ENCODE measurements at regions not wholly inside any gene's neighbourhood (a gene's known extent, or its start where the extent isn't known, plus 50 kb on each side); places are given as distances from the start of the nearest gene placed in this dataset.

DNA sequence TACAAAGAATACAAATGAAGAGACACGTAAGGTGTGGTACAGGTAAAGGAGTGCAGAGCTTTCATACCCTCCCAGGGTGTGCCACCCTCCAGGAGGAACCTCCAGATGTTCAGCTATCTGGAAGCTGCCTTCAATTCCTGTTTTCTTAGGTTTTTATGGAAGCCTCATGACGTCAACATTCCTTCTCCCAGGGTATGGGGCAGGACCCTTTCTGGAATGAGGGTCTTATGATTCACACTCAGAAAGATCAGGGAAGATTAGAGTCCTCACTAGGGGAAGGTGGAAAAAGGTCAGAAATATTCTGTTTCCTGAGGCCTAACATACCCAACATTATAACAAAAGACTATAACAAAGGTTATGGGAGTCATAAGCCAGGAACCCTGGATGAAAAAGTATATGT is 99.8 kb upstream of the PLCL2 start:
- TF ChIP-seq, protein P1, sequence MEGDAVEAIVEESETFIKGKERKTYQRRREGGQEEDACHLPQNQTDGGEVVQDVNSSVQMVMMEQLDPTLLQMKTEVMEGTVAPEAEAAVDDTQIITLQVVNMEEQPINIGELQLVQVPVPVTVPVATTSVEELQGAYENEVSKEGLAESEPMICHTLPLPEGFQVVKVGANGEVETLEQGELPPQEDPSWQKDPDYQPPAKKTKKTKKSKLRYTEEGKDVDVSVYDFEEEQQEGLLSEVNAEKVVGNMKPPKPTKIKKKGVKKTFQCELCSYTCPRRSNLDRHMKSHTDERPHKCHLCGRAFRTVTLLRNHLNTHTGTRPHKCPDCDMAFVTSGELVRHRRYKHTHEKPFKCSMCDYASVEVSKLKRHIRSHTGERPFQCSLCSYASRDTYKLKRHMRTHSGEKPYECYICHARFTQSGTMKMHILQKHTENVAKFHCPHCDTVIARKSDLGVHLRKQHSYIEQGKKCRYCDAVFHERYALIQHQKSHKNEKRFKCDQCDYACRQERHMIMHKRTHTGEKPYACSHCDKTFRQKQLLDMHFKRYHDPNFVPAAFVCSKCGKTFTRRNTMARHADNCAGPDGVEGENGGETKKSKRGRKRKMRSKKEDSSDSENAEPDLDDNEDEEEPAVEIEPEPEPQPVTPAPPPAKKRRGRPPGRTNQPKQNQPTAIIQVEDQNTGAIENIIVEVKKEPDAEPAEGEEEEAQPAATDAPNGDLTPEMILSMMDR (IDR thresholded peaks at IDR 0.05; ENCODE audit: insufficient read depth, low read depth, low read length), result no peak
- no peak overlapping the region for H3K4me3 ChIP-seq (ENCODE audit: low read depth, low read length)
- no peak for DNase-seq (ENCODE audit: low read depth)

DNA sequence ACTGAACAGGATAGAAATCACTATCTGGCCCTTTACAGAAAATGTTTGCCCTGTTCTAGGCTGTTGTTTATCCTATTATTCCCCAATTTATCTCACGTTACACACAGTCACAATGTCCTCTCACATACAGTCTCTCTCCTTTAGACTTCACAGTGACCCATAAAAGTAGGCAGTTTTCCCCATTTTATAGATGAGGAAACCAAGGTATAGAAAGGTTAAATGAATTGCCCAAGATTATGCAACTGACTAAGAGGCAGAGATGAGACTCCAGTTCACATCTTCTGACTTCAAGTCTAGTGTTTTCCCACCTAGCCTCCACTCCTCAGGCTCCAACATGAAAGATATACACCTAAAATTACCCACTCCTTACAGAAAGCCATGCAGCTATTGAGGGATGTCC is 99.3 kb upstream of the PLCL2 start:
- TF ChIP-seq, protein P1 (IDR thresholded peaks at IDR 0.05; ENCODE audit: insufficient read depth, low read depth, low read length), result no peak
- no peak for DNase-seq (ENCODE audit: low read depth)
- H3K4me3 ChIP-seq (ENCODE audit: low read depth, low read length), result no peak overlapping the region

DNA sequence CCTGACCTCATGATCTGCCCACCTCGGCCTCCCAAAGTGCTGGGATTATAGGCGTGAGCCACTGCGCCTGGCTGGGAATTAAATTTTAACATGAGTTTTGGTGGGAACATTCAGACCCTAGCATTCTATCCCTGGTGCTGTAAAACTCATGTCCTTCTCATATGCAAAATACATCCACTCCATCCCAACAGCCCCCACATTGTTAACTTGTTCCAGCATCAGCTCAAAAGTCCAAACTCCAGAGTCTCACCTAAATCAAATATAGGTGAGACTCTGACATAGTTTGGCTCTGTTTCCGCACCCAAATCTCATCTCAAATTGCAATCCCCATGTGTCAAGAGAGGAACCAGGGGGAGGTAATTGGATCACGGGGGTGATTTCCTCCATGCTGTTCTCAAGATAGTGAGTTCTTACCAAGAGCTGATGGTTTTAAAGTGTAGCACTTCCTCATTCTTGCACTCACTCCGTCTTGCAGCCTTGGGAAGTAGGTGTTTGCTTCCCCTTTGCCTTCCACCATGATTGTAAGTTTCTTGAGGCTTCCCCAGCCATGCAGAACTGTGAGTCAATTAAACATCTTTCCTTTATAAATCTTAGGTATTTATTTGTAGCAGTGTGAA is 96.2 kb upstream of the PLCL2 start:
- TF ChIP-seq, protein P1 (IDR thresholded peaks at IDR 0.05; ENCODE audit: insufficient read depth, low read depth, low read length), result no peak
- no peak overlapping the region for H3K4me3 ChIP-seq (ENCODE audit: low read depth, low read length)
- DNase-seq (ENCODE audit: low read depth), result no peak

DNA sequence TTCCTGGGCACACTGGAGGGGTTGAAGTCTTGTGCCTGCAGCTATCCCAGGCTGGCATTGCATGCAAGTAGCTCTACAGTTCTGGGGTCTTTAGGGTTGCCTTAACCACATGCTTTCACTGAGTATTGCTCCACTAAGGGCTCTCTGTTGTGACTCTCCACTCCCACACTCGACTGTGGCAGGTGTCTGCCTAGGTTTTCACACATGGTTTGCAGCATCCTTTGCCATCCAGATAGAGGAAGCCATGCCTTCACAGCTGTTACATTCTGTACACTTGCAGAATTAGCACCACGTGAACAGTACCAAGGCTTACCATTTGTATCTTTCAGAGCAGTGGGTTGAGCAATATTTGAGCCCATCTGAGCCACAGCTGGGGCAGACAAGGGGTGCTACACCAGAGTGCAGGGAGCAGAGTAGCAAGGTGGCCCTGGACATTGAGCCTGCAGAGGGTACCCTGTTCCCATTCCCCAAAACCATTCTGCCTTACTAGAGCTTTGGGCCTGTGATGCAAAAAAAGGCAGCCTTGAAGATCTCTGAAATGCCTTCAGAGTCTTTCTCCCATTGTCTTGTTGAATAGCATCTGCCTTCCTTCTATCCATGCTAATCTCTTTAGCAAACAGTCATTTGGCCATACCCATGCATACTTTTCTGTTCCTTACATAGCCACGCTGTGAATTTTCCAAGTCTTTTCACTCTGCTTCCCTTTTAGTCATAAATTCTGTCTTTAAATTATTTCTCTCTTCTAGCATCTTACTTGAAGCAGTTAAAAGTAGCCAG is 95.2 kb upstream of the PLCL2 start:
- DNase-seq (ENCODE audit: low read depth), result no peak

DNA sequence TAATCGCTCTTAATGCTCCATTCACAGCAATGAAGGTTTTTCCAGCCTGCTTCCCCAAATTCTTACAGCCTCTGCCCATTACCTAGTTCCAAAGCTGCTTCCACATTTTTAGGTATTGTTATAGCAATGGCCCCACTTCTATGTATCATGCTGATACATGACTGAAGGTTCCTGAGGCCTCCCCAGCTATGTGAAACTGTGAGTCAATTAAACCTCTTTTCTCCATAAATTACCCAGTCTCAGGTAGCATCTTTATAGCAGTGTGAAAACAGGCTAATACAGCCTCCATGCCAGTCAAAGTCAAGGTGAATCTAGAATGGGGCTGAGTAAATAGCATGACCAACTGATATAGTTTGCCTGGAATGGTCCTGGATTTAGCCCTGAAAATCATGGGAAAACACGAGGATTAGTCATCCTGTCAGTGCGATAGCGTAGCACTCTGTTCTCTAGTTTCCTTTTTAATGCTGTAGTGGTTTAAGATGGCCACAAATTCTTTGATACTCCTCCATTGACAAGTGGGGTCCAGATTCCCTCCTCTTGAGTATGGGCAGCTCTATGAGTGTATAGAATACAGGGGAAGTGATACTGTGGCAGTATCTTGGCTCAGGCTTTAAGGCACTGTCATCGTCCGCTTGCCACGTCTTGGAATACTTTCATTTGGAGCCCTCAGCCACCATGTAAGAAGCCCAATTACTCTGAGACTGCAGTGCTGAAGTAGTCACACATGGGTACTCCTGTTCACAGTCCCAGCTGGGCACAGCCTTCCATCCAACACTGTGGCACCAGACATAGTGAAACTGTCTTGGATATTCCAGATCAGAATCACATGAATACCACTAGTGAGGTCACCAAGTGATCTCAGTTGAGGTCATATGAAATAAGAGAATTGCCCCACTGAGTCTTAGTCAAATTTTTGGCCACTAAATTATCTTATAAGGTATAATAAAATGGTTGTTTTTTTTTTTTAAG is 94.0 kb upstream of the PLCL2 start:
- TF ChIP-seq, protein P1 (IDR thresholded peaks at IDR 0.05; ENCODE audit: insufficient read depth, low read depth, low read length), result no peak
- no peak for DNase-seq (ENCODE audit: low read depth)
- H3K4me3 ChIP-seq (ENCODE audit: low read depth, low read length), result no peak overlapping the region

More for the DNA sequence above, 95.2 kb upstream of the PLCL2 start:
- no peak overlapping the region for H3K4me3 ChIP-seq (ENCODE audit: low read depth, low read length)
- TF ChIP-seq, protein P1 (IDR thresholded peaks at IDR 0.05; ENCODE audit: insufficient read depth, low read depth, low read length), result no peak

DNA sequence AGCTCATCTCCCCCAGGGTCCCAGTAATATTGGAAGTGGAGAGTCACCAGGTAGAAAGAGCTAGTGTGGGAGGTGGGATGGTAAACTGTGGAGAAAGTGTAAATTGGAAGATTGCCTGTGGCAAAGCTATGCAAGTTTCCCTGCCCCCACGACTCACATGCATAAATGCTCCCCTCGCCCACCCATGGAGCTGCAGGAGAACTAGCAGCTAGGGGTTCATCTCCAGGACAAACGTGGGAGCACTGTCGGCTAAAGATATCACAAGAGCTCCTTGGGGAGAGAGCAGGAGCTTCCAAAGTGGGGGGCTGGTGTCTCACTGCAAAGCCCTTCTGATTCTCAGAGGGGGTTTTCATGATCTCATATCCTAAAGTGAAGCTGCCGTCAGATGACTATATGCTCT is 91.4 kb upstream of the PLCL2 start:
- no peak for DNase-seq (ENCODE audit: low read depth)
- TF ChIP-seq, protein P1 (IDR thresholded peaks at IDR 0.05; ENCODE audit: insufficient read depth, low read depth, low read length), result no peak
- H3K4me3 ChIP-seq (ENCODE audit: low read depth, low read length), result no peak overlapping the region
